OCI-LY7 (cell line): ENCODE measurements at regions not wholly inside any gene's neighbourhood (a gene's known extent, or its start where the extent isn't known, plus 50 kb on each side); places are given as distances from the start of the nearest gene placed in this dataset.

Experiments
- EZH2phosphoT487 ChIP-seq: fragments of 200-600 bp; sonication (generic); IDR thresholded peaks from 2 replicates; pipeline ENCODE4 v1.6.1; 2018; ENCODE audit warnings: low read depth, borderline replicate concordance, mild to moderate bottlenecking, mixed run types, antibody characterized with exemption, low read length, moderate library complexity, mixed read lengths
- TF ChIP-seq, protein P1 (sequence below): fragments of 200-600 bp; sonication (generic); conservative IDR thresholded peaks from 2 replicates; pipeline ENCODE4 v1.5.1; 2014; ENCODE audit warnings: mild to moderate bottlenecking, antibody characterized with exemption, low read length, moderate library complexity, mixed read lengths

DNA sequence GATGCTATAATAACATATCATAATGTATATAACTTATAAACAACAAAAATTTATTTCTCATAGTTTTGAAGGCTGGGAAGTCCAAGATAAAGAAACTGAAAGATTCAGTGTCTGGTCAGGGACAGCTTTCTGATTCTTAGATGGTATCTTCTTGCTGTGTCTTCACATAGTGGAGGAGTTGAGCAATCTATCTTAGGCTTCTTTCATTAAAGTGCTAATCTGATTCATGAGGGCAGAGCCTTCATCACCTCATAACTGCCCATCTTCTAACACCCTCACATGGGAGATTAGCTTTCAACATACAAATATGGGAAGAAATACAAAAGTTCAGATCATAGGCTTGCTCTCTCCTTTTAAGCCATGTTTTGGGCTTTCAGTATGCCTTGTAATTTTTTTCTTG lies 774.8 kb upstream of the EPHA6 start:
- no peak for TF ChIP-seq EZH2phosphoT487
- TF ChIP-seq, protein P1, sequence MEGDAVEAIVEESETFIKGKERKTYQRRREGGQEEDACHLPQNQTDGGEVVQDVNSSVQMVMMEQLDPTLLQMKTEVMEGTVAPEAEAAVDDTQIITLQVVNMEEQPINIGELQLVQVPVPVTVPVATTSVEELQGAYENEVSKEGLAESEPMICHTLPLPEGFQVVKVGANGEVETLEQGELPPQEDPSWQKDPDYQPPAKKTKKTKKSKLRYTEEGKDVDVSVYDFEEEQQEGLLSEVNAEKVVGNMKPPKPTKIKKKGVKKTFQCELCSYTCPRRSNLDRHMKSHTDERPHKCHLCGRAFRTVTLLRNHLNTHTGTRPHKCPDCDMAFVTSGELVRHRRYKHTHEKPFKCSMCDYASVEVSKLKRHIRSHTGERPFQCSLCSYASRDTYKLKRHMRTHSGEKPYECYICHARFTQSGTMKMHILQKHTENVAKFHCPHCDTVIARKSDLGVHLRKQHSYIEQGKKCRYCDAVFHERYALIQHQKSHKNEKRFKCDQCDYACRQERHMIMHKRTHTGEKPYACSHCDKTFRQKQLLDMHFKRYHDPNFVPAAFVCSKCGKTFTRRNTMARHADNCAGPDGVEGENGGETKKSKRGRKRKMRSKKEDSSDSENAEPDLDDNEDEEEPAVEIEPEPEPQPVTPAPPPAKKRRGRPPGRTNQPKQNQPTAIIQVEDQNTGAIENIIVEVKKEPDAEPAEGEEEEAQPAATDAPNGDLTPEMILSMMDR = no peak
